Heart left ventricle (tissue), 16 donors: ENCODE measurements at regions not wholly inside any gene's neighbourhood (a gene's known extent, or its start where the extent isn't known, plus 50 kb on each side); places are given as distances from the start of the nearest gene placed in this dataset.

Experiments
- ATAC-seq, 4 donors: fragments of 200-7000 bp; cut with Tn5 transposase; one replicate each; pipeline ENCODE4 v1.9.1; 2020 to 2022; ENCODE audit warnings: moderate library complexity in 4 of 4, mild to moderate bottlenecking in 3 of 4, moderate number of reproducible peaks in 1 of 4
- DNase-seq, 5 donors: peaks; one replicate each; pipeline ENCODE4 v3.0.0-alpha.2; 2020
- H3K27ac ChIP-seq, 12 donors: fragments of 200-600 bp; sonication (generic) in 4 of 12; one replicate each; pipeline versions ENCODE4 v1.5.0 to v1.8.0; 2016 to 2022; ENCODE audit warnings: mild to moderate bottlenecking in 2 of 12
- H3K27me3 ChIP-seq, 9 donors: fragments of 200-600 bp; sonication (generic) in 2 of 9; one replicate each; pipeline versions ENCODE4 v1.5.1 to v1.8.0; 2016 to 2022; ENCODE audit warnings: mild to moderate bottlenecking in 3 of 9
- H3K36me3 ChIP-seq, 9 donors: fragments of 200-600 bp; sonication (generic) in 2 of 9; one replicate each; pipeline versions ENCODE4 v1.5.0 to v1.8.0; 2018 to 2022; ENCODE audit warnings: mild to moderate bottlenecking in 2 of 9
- H3K4me1 ChIP-seq, 12 donors: fragments of 200-600 bp; sonication (generic) in 4 of 12; one replicate each; pipeline versions ENCODE4 v1.5.0 to v1.8.0; 2016 to 2022; ENCODE audit warnings: mild to moderate bottlenecking in 3 of 12
- H3K4me3 ChIP-seq, 12 donors: fragments of 200-600 bp; sonication (generic) in 4 of 12; one replicate each; pipeline versions ENCODE4 v1.5.0 to v1.8.0; 2017 to 2022; ENCODE audit warnings: mild to moderate bottlenecking in 9 of 12, moderate library complexity in 4 of 12
- H3K9me3 ChIP-seq, 12 donors: fragments of 200-600 bp; sonication (generic) in 4 of 12; one replicate each; pipeline versions ENCODE4 v1.5.0 to v1.8.0; 2016 to 2022; ENCODE audit warnings: mild to moderate bottlenecking in 1 of 12
- CTCF ChIP-seq, 12 donors: fragments of 200-600 bp; sonication (generic) in 4 of 12; IDR thresholded peaks; one replicate each; pipeline versions ENCODE4 v1.5.0 to v1.8.0; 2018 to 2022; ENCODE audit warnings: antibody characterized with exemption in 12 of 12, mild to moderate bottlenecking in 5 of 12
- POLR2A ChIP-seq, 2 donors: fragments of 450-650 bp; IDR thresholded peaks; one replicate each; pipeline ENCODE4 v1.6.1; 2017; ENCODE audit warnings: antibody characterized with exemption in 2 of 2, mild to moderate bottlenecking in 2 of 2, moderate library complexity in 2 of 2
- WGBS, 4 donors: extraction: QIAGEN DNeasy Blood & Tissue Kit in 2 of 4; methylation state at CpG; one replicate each; pipeline versions ENCODE4 v1.1.5 to v1.1.7; 2013 to 2018; 5-methylcytosine and 5-hydroxymethylcytosine counted together
- intact Hi-C, 10 donors: fragments of 100-400 bp; cut with DNase I; formaldehyde crosslinking; loops; one replicate each; pipeline versions ENCODE4 v1.11.1 to v1.14.2; 2022
- donor health status: ischemic (EF 13 %, LVEDD 7.1; RV severe dilation, severe dysfunction).
- donor health status: healthy with polysubstance abuse.
- donor health status: DM: no; HTN: yes; CAD: no.
- donor health status: DM: no; HTN: no; CAD: no.
- donor health status: ischemic (EF 25% LVEDD 6.9; RV normal size, moderate dysfunction).
- donor health status: ischemic (EF 25% LVEDD 5.7; RV mildly dilated, moderate dysfunction).
- donor health status: healthy.
- donor health status: DM: yes; HTN: yes; CAD: no.
- donor health status: ischemic (EF 35%, LVEDD 5.7; RV mildly dilated, moderate dysfunction).
- donor health status: nonischemic (EF 11% LVEDD 7.7; RV severe dilation, severe dysfunction).
- donor health status: DM: yes; HTN: yes; CAD: no.
- donor health status: PGD.
- donor health status: ischemic (EF 29% LVEDD 5.4; RV normal size, mild dysfunction).
- donor health status: nonischemic (EF 23%, LVEDD 6.1; RV moderate dilation, normal function).

GRCh38 chr5:112063191-112063590, 306.2 kb upstream of the NREP start:
- TF ChIP-seq CTCF (IDR thresholded peaks at IDR 0.05) (no peak), POLR2A (IDR thresholded peaks at IDR 0.05) (no peak)
- Histone ChIP-seq H3K9me3 (no peaks in the 10 kb centered on the region), H3K27ac (no peak overlapping the region), H3K4me3 (no peak overlapping the region), H3K36me3 (no peaks in the 10 kb centered on the region), H3K27me3 (no peaks in the 10 kb centered on the region), H3K4me1 (no peaks in the 10 kb centered on the region)
- ATAC-seq = no peak
- DNase-seq = no peak
- intact Hi-C loops = no loop called here
- WGBS, 4 donors = 80 to 84% (median 81%) methylated on average over 2 of the region's 2 CpGs

DNA sequence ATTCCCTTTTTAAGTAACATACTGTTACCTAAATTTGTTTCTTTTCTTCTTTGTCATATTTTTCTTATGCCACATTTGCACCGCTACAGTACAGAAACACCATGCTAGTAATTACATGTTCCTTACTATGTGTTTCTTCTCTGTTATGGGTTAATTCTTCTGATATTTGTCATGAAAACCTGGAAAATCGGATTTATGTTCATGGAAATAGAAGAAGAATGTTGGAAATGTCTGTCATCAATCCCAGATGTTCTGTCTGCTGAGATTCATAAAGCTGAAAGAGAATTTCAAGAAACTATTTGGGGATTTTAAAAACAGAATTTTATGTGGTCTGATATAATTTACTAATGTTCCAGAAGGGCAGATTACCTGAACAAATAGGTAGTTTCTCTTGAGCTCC, 305.2 kb upstream of the NREP start:
- no peaks in the 10 kb centered on the region for H3K27me3 ChIP-seq
- H3K36me3 ChIP-seq = no peaks in the 10 kb centered on the region
- H3K4me1 ChIP-seq = no peaks in the 10 kb centered on the region
- H3K9me3 ChIP-seq = no peaks in the 10 kb centered on the region
- ATAC-seq (no peak), DNase-seq (no peak)
- TF ChIP-seq POLR2A (IDR thresholded peaks at IDR 0.05) = no peak
- TF ChIP-seq CTCF (IDR thresholded peaks at IDR 0.05) = no peak
- H3K27ac ChIP-seq = no peak overlapping the region
- H3K4me3 ChIP-seq = no peak overlapping the region
- WGBS, 4 donors = 69 to 93% (median 88%) methylated on average over 2 of the region's 2 CpGs
- intact Hi-C loops = no loop called here

- intact Hi-C loops = no loop called here
- H3K4me1 ChIP-seq = no peaks in the 10 kb centered on the region
- H3K4me3 ChIP-seq = no peak overlapping the region
- WGBS, 4 donors = 34 to 46% (median 42%) methylated on average over 1 of the region's 1 CpG
- no peaks in the 10 kb centered on the region for H3K9me3 ChIP-seq
- H3K27me3 ChIP-seq = no peaks in the 10 kb centered on the region
- TF ChIP-seq CTCF (IDR thresholded peaks at IDR 0.05) (no peak), POLR2A (IDR thresholded peaks at IDR 0.05) (no peak)
- ATAC-seq (no peak), DNase-seq (no peak)
- H3K27ac ChIP-seq = no peak overlapping the region
- no peaks in the 10 kb centered on the region for H3K36me3 ChIP-seq
Measured at GRCh38 chr5:112061666-112062065, 304.7 kb upstream of the NREP start.

- TF ChIP-seq POLR2A (IDR thresholded peaks at IDR 0.05) = no peak
- no peak for TF ChIP-seq CTCF (IDR thresholded peaks at IDR 0.05)
- intact Hi-C loops = no loop called here
- no peak overlapping the region for H3K4me3 ChIP-seq
- H3K27me3 ChIP-seq = no peaks in the 10 kb centered on the region
- no peak overlapping the region for H3K27ac ChIP-seq
- ATAC-seq = peak in 1 of 4 donors; percentile 45
- H3K4me1 ChIP-seq = no peaks in the 10 kb centered on the region
- 56 to 79% (median 69%) methylated on average over 3 of the region's 3 CpGs for WGBS, 4 donors
- no peaks in the 10 kb centered on the region for H3K36me3 ChIP-seq
- DNase-seq = no peak
- H3K9me3 ChIP-seq = peaks cover 0 to 13% (median 1%) of the 10 kb centered on the region in 12 donors
Measured at GRCh38 chr5:112059579-112060135, 302.7 kb upstream of the NREP start.
